Activated CD4-positive, alpha-beta T cell treated with anti-CD3 and anti-CD28 coated beads, Interleukin-2, Interleukin-6, amounts not matched to agents 100 ng/mL and 50 ng/mL, durations not matched to agents 16 hours and 8 hours (primary cell): ENCODE measurements at regions not wholly inside any gene's neighbourhood (a gene's known extent, or its start where the extent isn't known, plus 50 kb on each side); places are given as distances from the start of the nearest gene placed in this dataset.

Source experiments
- DNase-seq: peaks from one replicate; pipeline ENCODE4 v3.0.0-alpha.2; 2020

GRCh38 chr5:164651546-164652275, 1146.3 kb downstream of the MAT2B start:
- DNase-seq = no peak

- no peak for DNase-seq
Measured at GRCh38 chr5:164652276-164652660, 1146.8 kb downstream of the MAT2B start.

- DNase-seq = no peak
Measured at GRCh38 chr5:164663198-164663989, 1158.0 kb downstream of the MAT2B start.

DNA sequence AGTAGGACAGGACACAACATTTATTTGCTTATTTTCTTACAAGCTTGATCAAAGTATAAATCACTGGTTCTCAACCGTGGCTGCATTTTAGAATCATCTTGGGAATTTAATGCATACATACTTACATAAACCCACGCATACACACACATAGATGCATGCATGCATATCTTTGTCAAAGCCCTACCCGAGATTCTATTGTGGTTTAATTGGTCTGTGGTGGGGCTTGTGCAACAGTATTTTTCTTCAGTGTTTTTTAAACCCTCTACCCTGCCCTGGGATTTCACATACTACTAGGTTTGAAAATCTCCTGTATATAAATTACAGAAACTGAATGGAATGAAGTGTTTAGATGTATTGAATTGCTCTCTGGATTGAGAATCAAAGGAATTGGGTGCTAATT, 1166.2 kb downstream of the MAT2B start:
- DNase-seq = no peak

GRCh38 chr5:164672205-164672604, 1166.8 kb downstream of the MAT2B start:
- DNase-seq = no peak

GRCh38 chr5:164672931-164673694, 1167.7 kb downstream of the MAT2B start:
- no peak for DNase-seq

GRCh38 chr5:164679461-164679860, 1174.0 kb downstream of the MAT2B start:
- DNase-seq = no peak

DNA sequence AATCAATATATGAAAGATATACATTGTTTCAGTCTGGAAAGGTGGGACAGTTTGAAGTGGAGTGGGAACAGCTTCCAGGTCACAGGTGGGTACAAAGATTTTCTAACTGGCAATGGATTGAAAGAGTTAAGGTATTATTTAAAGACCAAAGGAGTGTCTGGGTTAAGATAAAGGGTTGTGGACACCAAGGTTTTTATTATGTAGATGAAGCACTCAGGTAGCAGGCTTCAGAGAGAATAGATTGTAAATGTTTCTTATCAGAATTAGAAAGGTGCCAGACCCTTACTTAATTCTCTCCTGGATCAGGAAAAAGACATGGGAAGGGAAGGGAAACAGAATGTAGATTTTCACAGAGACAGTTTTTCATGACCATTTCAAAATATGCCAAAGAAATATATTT, 1174.8 kb downstream of the MAT2B start:
- no peak for DNase-seq

DNA sequence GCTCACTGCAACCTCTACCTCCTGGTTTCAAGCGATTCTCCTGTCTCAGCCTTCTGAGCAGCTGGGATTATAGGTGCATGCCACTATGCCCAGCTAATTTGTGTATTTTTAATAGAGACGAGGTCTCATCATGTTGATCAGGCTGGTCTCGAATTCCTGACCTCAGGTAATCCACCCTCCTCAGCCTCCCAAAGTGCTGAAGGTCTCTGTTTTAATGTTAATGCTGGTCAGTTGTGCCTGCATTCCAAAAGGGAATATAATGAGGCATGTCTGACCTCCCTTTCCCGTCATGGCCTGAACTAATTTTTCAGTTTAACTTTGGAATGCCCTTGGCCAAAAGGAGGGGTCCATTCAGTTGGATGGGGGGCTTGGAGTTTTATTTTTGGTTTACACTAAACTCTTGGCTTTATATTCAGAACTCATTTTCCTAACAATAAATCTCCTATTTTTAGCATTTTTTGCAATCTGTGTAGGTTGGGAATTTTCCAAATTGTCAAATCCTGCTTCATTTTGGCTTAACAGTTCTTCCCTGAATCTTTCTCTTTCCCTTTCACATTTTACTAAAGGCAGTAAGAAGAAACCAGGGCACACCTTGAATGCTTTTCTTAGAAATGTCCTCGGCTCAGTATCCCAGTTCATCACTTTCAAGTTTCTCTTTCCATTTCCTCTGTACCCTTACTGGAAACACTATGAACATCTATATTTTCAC, 1175.5 kb downstream of the MAT2B start:
- DNase-seq = no peak

DNA sequence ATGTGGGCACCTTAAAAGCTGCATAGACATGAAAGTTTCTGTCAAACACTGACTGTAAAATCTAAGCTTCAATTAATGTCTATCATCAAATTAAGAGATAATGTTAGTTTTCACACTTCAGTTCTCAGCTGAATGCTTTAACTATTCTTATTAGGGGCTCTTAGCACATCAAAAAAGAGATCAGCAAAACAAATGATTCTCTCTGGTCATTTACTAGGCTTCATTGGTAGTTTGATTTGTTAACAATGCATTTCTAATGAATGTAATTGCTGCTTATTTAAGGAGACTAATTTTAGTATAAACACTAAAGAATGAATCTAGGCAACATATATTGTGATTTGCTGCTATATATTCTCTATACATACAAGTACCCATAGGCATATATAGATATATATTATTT, 1182.0 kb downstream of the MAT2B start:
- no peak for DNase-seq

GRCh38 chr5:164688437-164688836, 1183.0 kb downstream of the MAT2B start:
- no peak for DNase-seq

- DNase-seq = no peak
Measured at GRCh38 chr5:164708831-164709230, 1203.4 kb downstream of the MAT2B start.

- no peak for DNase-seq
Measured at GRCh38 chr5:164713682-164714081, 1208.3 kb downstream of the MAT2B start.

DNA sequence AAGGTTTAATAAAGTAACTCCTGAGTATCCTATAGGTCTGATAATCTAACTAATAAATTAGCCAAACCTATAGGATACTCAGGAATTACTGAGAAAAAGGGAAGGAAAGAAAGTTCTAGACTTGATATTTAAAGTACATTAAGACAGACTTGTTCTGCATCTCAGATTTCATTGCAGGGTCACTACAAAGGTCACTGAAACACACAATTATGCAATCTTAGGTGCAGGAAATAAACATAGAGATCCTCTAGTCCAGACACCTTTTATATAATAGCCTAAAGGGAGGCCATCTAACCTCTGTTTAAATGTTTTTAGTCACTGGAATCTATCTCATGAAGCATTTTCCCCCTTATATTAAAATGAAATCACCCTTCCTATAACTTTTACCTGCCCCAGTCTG, 1215.7 kb downstream of the MAT2B start:
- DNase-seq = no peak

- DNase-seq = no peak
Measured at GRCh38 chr5:164721656-164722055, 1216.2 kb downstream of the MAT2B start.

GRCh38 chr5:164722702-164723101, 1217.3 kb downstream of the MAT2B start:
- no peak for DNase-seq

- DNase-seq = no peak
Measured at GRCh38 chr5:164727012-164727411, 1221.6 kb downstream of the MAT2B start.

DNA sequence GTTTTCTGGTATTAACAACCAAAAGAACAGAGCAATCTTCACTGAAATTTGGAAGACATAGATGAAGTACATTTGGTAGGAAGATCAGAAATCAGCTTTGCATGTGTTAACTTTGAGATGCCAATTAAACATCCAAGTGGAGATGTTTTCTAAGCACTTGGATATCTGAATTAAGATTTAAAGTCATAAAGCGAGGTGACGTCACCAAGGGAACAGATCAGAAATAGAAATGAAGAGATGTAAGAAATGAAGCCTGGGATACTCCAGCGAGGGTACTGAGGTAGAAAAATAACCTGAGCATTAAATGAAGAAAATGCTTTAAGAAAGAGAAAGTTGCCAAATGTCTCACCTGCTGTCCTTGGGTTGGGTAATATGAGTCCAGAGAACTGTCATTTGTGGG, 1223.3 kb downstream of the MAT2B start:
- DNase-seq = no peak

DNA sequence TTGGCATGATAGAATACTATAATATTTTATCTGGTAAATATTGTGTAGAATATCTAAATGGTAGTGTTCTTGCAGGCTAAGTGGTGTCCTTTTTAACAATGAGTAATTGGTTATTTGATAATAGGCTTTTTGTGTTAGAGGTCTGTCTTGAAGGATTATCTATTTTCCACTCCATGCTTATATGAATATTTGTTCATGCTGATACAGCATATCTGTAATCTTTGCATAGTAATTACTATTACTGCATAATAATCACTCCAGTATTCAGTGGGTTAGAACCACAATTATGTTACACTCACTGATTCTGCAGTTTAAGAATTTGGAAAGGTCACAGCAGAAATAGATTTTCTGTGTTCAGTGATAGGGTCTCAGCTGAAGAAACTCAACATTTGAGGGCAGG, 1229.9 kb downstream of the MAT2B start:
- DNase-seq = no peak

GRCh38 chr5:164741376-164741775, 1236.0 kb downstream of the MAT2B start:
- DNase-seq = no peak

DNA sequence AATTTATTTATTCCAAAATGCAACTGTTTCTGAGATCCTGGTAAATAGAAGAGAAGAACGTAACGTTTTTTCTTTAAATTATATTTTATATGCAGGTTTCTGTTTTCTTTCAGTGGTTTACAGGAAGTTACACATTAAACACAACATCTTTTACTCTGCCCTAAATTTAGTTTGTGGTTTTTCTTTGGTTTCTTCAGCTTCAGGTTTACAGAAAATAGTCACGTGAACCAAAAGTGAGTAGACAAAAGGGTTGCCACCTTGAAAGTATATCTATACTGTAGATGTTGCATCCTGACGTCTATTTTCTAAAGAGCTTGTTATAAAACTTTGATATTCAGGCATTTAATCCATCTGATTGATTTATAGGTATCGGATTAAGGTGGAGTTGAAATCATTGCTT, 1236.6 kb downstream of the MAT2B start:
- no peak for DNase-seq

- DNase-seq = no peak
Measured at GRCh38 chr5:164746723-164747122, 1241.3 kb downstream of the MAT2B start.

GRCh38 chr5:164747371-164747770, 1242.0 kb downstream of the MAT2B start:
- no peak for DNase-seq
